Peyer's patch (tissue), 4 donors: ENCODE measurements at regions not wholly inside any gene's neighbourhood (a gene's known extent, or its start where the extent isn't known, plus 50 kb on each side); places are given as distances from the start of the nearest gene placed in this dataset.

Experiments
- DNase-seq, 3 donors: peaks; one replicate each; pipeline ENCODE4 v3.0.0-alpha.2; 2017 to 2019
- H3K27ac ChIP-seq, 4 donors: fragments of 200-600 bp; sonication (generic); one replicate each; pipeline ENCODE4 v1.5.1; 2016 to 2019
- H3K27me3 ChIP-seq, 2 donors: fragments of 200-600 bp; sonication (generic); one replicate each; pipeline ENCODE4 v1.5.1; 2019
- H3K36me3 ChIP-seq, 3 donors: fragments of 200-600 bp; sonication (generic); one replicate each; pipeline ENCODE4 v1.5.1; 2016 to 2019
- H3K4me1 ChIP-seq, 4 donors: fragments of 200-600 bp; sonication (generic); one replicate each; pipeline ENCODE4 v1.5.1; 2016 to 2019
- H3K4me3 ChIP-seq, 4 donors: fragments of 200-600 bp; sonication (generic); 1 replicate in 3 of 4; 2 replicates in 1 of 4; pipeline ENCODE4 v1.5.1; 2016 to 2019; ENCODE audit warnings: mild to moderate bottlenecking in 1 of 4
- H3K9me3 ChIP-seq, 4 donors: fragments of 200-600 bp; sonication (generic); one replicate each; pipeline ENCODE4 v1.5.1; 2016 to 2019; ENCODE audit warnings: mild to moderate bottlenecking in 1 of 4
- POLR2A ChIP-seq, 2 donors: fragments of 450-650 bp; IDR thresholded peaks; one replicate each; pipeline ENCODE4 v1.5.1; 2017; ENCODE audit warnings: antibody characterized with exemption in 2 of 2, mild to moderate bottlenecking in 2 of 2, moderate library complexity in 2 of 2
- TF ChIP-seq, protein P1 (sequence below), 6 experiments: fragments of 450-650 bp in 4 of 6; fragments of 200-600 bp in 2 of 6; sonication (generic) in 1 of 6; IDR thresholded peaks; one replicate each; pipeline ENCODE4 v1.5.1; 2017 to 2019; ENCODE audit warnings: antibody characterized with exemption in 6 of 6, mild to moderate bottlenecking in 3 of 6, moderate library complexity in 1 of 6

GRCh38 chr5:93069276-93069675 is 511.7 kb downstream of the NR2F1-AS1 start:
- H3K9me3 ChIP-seq: no peaks in the 10 kb centered on the region
- DNase-seq: no peak
- no peak overlapping the region for H3K4me3 ChIP-seq
- H3K27ac ChIP-seq: no peak overlapping the region
- no peak for TF ChIP-seq POLR2A (IDR thresholded peaks at IDR 0.05)
- TF ChIP-seq, protein P1, sequence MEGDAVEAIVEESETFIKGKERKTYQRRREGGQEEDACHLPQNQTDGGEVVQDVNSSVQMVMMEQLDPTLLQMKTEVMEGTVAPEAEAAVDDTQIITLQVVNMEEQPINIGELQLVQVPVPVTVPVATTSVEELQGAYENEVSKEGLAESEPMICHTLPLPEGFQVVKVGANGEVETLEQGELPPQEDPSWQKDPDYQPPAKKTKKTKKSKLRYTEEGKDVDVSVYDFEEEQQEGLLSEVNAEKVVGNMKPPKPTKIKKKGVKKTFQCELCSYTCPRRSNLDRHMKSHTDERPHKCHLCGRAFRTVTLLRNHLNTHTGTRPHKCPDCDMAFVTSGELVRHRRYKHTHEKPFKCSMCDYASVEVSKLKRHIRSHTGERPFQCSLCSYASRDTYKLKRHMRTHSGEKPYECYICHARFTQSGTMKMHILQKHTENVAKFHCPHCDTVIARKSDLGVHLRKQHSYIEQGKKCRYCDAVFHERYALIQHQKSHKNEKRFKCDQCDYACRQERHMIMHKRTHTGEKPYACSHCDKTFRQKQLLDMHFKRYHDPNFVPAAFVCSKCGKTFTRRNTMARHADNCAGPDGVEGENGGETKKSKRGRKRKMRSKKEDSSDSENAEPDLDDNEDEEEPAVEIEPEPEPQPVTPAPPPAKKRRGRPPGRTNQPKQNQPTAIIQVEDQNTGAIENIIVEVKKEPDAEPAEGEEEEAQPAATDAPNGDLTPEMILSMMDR (IDR thresholded peaks at IDR 0.05): no peak
- H3K4me1 ChIP-seq: no peaks in the 10 kb centered on the region
- no peaks in the 10 kb centered on the region for H3K36me3 ChIP-seq
- H3K27me3 ChIP-seq: no peaks in the 10 kb centered on the region

- Histone ChIP-seq H3K36me3 (no peaks in the 10 kb centered on the region), H3K27me3 (no peaks in the 10 kb centered on the region), H3K27ac (no peak overlapping the region), H3K4me3 (no peak overlapping the region), H3K4me1 (no peaks in the 10 kb centered on the region), H3K9me3 (no peaks in the 10 kb centered on the region)
- no peak for TF ChIP-seq POLR2A (IDR thresholded peaks at IDR 0.05)
- TF ChIP-seq, protein P1 (IDR thresholded peaks at IDR 0.05): no peak
- no peak for DNase-seq
Measured at GRCh38 chr5:93062548-93062947, 518.5 kb downstream of the NR2F1-AS1 start.

DNA sequence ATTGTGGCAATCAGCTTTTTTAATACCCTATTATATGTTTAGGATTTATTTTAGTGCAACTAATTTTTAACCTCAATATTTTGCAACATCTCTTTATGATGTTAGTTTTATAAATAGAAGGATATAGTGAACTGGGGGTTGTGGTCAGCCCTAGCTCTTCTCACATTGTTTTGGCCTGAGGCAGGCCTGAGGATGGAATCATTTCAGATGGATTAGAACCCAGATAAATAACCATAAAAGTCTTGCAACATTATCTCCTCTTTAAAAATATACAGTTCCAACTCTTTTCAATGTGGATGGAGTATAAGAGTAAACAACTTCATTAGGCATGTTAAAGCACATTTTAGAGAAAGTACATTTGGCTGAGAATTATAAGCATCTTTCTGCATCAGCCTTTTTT is 522.7 kb downstream of the NR2F1-AS1 start:
- Histone ChIP-seq H3K4me3 (no peak overlapping the region), H3K4me1 (no peaks in the 10 kb centered on the region), H3K27ac (no peak overlapping the region), H3K9me3 (no peaks in the 10 kb centered on the region), H3K27me3 (no peaks in the 10 kb centered on the region), H3K36me3 (no peaks in the 10 kb centered on the region)
- no peak for DNase-seq
- TF ChIP-seq, protein P1 (IDR thresholded peaks at IDR 0.05): no peak
- no peak for TF ChIP-seq POLR2A (IDR thresholded peaks at IDR 0.05)

- no peaks in the 10 kb centered on the region for H3K36me3 ChIP-seq
- H3K4me1 ChIP-seq: no peaks in the 10 kb centered on the region
- H3K27ac ChIP-seq: no peak overlapping the region
- no peak overlapping the region for H3K4me3 ChIP-seq
- no peaks in the 10 kb centered on the region for H3K27me3 ChIP-seq
- H3K9me3 ChIP-seq: no peaks in the 10 kb centered on the region
- no peak for TF ChIP-seq POLR2A (IDR thresholded peaks at IDR 0.05)
- TF ChIP-seq, protein P1 (IDR thresholded peaks at IDR 0.05): no peak
- DNase-seq: no peak
Measured at GRCh38 chr5:93057311-93057710, 523.7 kb downstream of the NR2F1-AS1 start.

- H3K27ac ChIP-seq: no peak overlapping the region
- H3K4me3 ChIP-seq: no peak overlapping the region
- TF ChIP-seq, protein P1 (IDR thresholded peaks at IDR 0.05): no peak
- no peak for TF ChIP-seq POLR2A (IDR thresholded peaks at IDR 0.05)
- DNase-seq: no peak
- no peaks in the 10 kb centered on the region for H3K27me3 ChIP-seq
- H3K4me1 ChIP-seq: no peaks in the 10 kb centered on the region
- H3K36me3 ChIP-seq: no peaks in the 10 kb centered on the region
- no peaks in the 10 kb centered on the region for H3K9me3 ChIP-seq
Measured at GRCh38 chr5:93055971-93056370, 525.0 kb downstream of the NR2F1-AS1 start.

DNA sequence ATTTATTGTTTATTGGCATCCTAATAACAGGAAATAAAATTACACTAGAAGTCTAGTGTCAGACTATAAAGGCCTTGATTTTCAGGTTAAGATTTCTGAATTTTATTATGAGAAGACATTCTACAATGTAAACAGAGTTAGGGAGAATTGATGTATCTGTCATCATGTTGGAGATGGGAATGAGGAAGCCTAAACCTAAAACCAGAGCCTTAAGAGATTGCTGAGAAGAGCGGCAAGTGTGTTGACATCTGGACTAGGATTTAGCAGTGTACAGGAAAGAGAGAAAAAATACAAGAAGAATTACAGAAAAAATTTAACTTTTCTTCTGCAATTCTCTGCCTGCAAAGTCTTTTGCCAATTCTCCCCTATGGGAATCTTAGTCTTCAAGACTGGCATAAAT is 525.5 kb downstream of the NR2F1-AS1 start:
- H3K36me3 ChIP-seq: no peaks in the 10 kb centered on the region
- DNase-seq: no peak

More for the DNA sequence above, 525.5 kb downstream of the NR2F1-AS1 start:
- no peak overlapping the region for H3K4me3 ChIP-seq
- H3K9me3 ChIP-seq: no peaks in the 10 kb centered on the region
- TF ChIP-seq POLR2A (IDR thresholded peaks at IDR 0.05): no peak
- TF ChIP-seq, protein P1 (IDR thresholded peaks at IDR 0.05): no peak
- no peak overlapping the region for H3K27ac ChIP-seq
- no peaks in the 10 kb centered on the region for H3K27me3 ChIP-seq
- H3K4me1 ChIP-seq: no peaks in the 10 kb centered on the region
